ENCODE measurements at regions not wholly inside any gene's neighbourhood (a gene's known extent, or its start where the extent isn't known, plus 50 kb on each side); places are given as distances from the start of the nearest gene placed in this dataset.

- Mint-ChIP-seq H3K9me3 (peaks cover 11% of the 10 kb centered on the region), H3K36me3 (peaks cover 3% of the 10 kb centered on the region), H3K27me3 (ENCODE audit: low read depth) (no peaks in the 10 kb centered on the region), H3K4me1 (peaks cover 33% of the 10 kb centered on the region), H3K4me3 (no peak overlapping the region), H3K27ac (peak overlapping the region; percentile 59)
- no peak for TF ChIP-seq CTCF (IDR thresholded peaks at IDR 0.05; ENCODE audit: unreplicated experiment)
- DNase-seq (ENCODE audit: low spot score in 2 of 2, unreplicated experiment in 2 of 2), result no peak
These were observed 201.5 kb upstream of the TBX3 start for GRCh38 chr12:114885501-114885900.

- H3K27ac Mint-ChIP-seq, result peak overlapping the region; percentile 83
- no peak overlapping the region for H3K4me3 Mint-ChIP-seq
- TF ChIP-seq CTCF (IDR thresholded peaks at IDR 0.05; ENCODE audit: unreplicated experiment), result no peak
- DNase-seq (ENCODE audit: low spot score in 2 of 2, unreplicated experiment in 2 of 2), result no peak
- peaks cover 3% of the 10 kb centered on the region for H3K36me3 Mint-ChIP-seq
- peaks cover 11% of the 10 kb centered on the region for H3K9me3 Mint-ChIP-seq
- peaks cover 25% of the 10 kb centered on the region for H3K4me1 Mint-ChIP-seq
- no peaks in the 10 kb centered on the region for H3K27me3 Mint-ChIP-seq (ENCODE audit: low read depth)
These were observed 200.6 kb upstream of the TBX3 start for GRCh38 chr12:114884575-114884974.

- Mint-ChIP-seq H3K9me3 (peaks cover 11% of the 10 kb centered on the region), H3K36me3 (peaks cover 3% of the 10 kb centered on the region), H3K4me3 (no peak overlapping the region), H3K27me3 (ENCODE audit: low read depth) (no peaks in the 10 kb centered on the region), H3K4me1 (peaks cover 18% of the 10 kb centered on the region), H3K27ac (no peak overlapping the region)
- no peak for TF ChIP-seq CTCF (IDR thresholded peaks at IDR 0.05; ENCODE audit: unreplicated experiment)
- no peak for DNase-seq (ENCODE audit: low spot score in 2 of 2, unreplicated experiment in 2 of 2)
These were observed 198.1 kb upstream of the TBX3 start for GRCh38 chr12:114882083-114882482.

- Mint-ChIP-seq H3K4me3 (no peak overlapping the region), H3K9me3 (peaks cover 11% of the 10 kb centered on the region), H3K27me3 (ENCODE audit: low read depth) (no peaks in the 10 kb centered on the region), H3K27ac (no peak overlapping the region), H3K36me3 (peaks cover 3% of the 10 kb centered on the region), H3K4me1 (peaks cover 18% of the 10 kb centered on the region)
- TF ChIP-seq CTCF (IDR thresholded peaks at IDR 0.05; ENCODE audit: unreplicated experiment), result no peak
- DNase-seq (ENCODE audit: low spot score in 2 of 2, unreplicated experiment in 2 of 2), result no peak
These were observed 195.4 kb upstream of the TBX3 start for GRCh38 chr12:114879354-114879753.

GRCh38 chr12:114878781-114879180, 194.8 kb upstream of the TBX3 start:
- Mint-ChIP-seq H3K36me3 (peaks cover 3% of the 10 kb centered on the region), H3K27ac (no peak overlapping the region), H3K27me3 (ENCODE audit: low read depth) (no peaks in the 10 kb centered on the region), H3K4me3 (no peak overlapping the region), H3K4me1 (peaks cover 18% of the 10 kb centered on the region), H3K9me3 (peaks cover 11% of the 10 kb centered on the region)
- DNase-seq (ENCODE audit: low spot score in 2 of 2, unreplicated experiment in 2 of 2), result no peak
- TF ChIP-seq CTCF (IDR thresholded peaks at IDR 0.05; ENCODE audit: unreplicated experiment), result no peak
